T-helper 1 cell (primary cell): ENCODE measurements at regions not wholly inside any gene's neighbourhood (a gene's known extent, or its start where the extent isn't known, plus 50 kb on each side); places are given as distances from the start of the nearest gene placed in this dataset.

Experiments used
- DNase-seq, 5 donors: peaks; one replicate each; pipeline ENCODE4 v3.0.0-alpha.2; 2012 to 2020

- no peak for DNase-seq
These were observed 115.0 kb upstream of the ZNF438 start for GRCh38 chr10:31146491-31147209.

- no peak for DNase-seq
These were observed 115.5 kb upstream of the ZNF438 start for GRCh38 chr10:31147210-31147608.

GRCh38 chr10:31148951-31149350, 117.3 kb upstream of the ZNF438 start:
- no peak for DNase-seq

GRCh38 chr10:31149835-31150512, 118.3 kb upstream of the ZNF438 start:
- no peak for DNase-seq

GRCh38 chr10:31151301-31151700, 119.6 kb upstream of the ZNF438 start:
- DNase-seq, result no peak

GRCh38 chr10:31152421-31153135, 120.9 kb upstream of the ZNF438 start:
- no peak for DNase-seq

GRCh38 chr10:31153161-31153560, 121.5 kb upstream of the ZNF438 start:
- no peak for DNase-seq

- no peak for DNase-seq
These were observed 122.0 kb upstream of the ZNF438 start for GRCh38 chr10:31153692-31154091.

GRCh38 chr10:31154996-31155395, 123.3 kb upstream of the ZNF438 start:
- DNase-seq, result no peak

- DNase-seq, result no peak
These were observed 125.7 kb upstream of the ZNF438 start for GRCh38 chr10:31157123-31158010.

GRCh38 chr10:31158011-31158658, 126.5 kb upstream of the ZNF438 start:
- DNase-seq, result no peak

- no peak for DNase-seq
These were observed 134.9 kb upstream of the ZNF438 start for GRCh38 chr10:31166606-31167005.

GRCh38 chr10:31170636-31171035, 139.0 kb upstream of the ZNF438 start:
- no peak for DNase-seq

- DNase-seq, result no peak
These were observed 139.9 kb upstream of the ZNF438 start for GRCh38 chr10:31171402-31172083.

- no peak for DNase-seq
These were observed 141.3 kb upstream of the ZNF438 start for GRCh38 chr10:31172925-31173324.

- DNase-seq, result no peak
These were observed 142.1 kb upstream of the ZNF438 start for GRCh38 chr10:31173752-31174151.

- no peak for DNase-seq
These were observed 139.8 kb upstream of the ZEB1 start for GRCh38 chr10:31179091-31179680.

- no peak for DNase-seq
These were observed 132.6 kb upstream of the ZEB1 start for GRCh38 chr10:31186225-31187000.

- DNase-seq, result no peak
These were observed 131.8 kb upstream of the ZEB1 start for GRCh38 chr10:31187182-31187581.

- DNase-seq, result no peak
These were observed 131.3 kb upstream of the ZEB1 start for GRCh38 chr10:31187607-31188210.
